ENCODE measurements at regions not wholly inside any gene's neighbourhood (a gene's known extent, or its start where the extent isn't known, plus 50 kb on each side); places are given as distances from the start of the nearest gene placed in this dataset.

GRCh38 chr10:3982746-3983442, 197.9 kb upstream of the KLF6 start:
- H3K4me2 ChIP-seq (ENCODE audit: insufficient read depth, low read length) = no peak overlapping the region

GRCh38 chr10:3981300-3981699, 196.3 kb upstream of the KLF6 start:
- DNase-seq (peak; percentile 63), ATAC-seq (ENCODE audit: insufficient read depth, low read depth) (peak; percentile 66)
- Histone ChIP-seq H3K9me3 (ENCODE audit: insufficient read depth, low read length, severe bottlenecking) (peaks cover 5% of the 10 kb centered on the region), H3K4me2 (ENCODE audit: insufficient read depth, low read length) (peak overlapping the region; percentile 49), H3K36me3 (ENCODE audit: insufficient read depth, low read length) (no peaks in the 10 kb centered on the region), H3K79me2 (ENCODE audit: insufficient read depth, low read length) (no peaks in the 10 kb centered on the region), H3K27ac (ENCODE audit: low read length) (peak overlapping the region; percentile 83), H3K9ac (ENCODE audit: low read depth, low read length) (peak overlapping the region; percentile 42), H3K27me3 (ENCODE audit: insufficient read depth, low read length, poor library complexity) (no peaks in the 10 kb centered on the region), H3K4me1 (ENCODE audit: insufficient read depth, low read length) (peaks cover 57% of the 10 kb centered on the region), H2AFZ (ENCODE audit: low read depth, low read length) (peak overlapping the region; percentile 12; the same call in 1 of the 2 replicates), H4K20me1 (ENCODE audit: insufficient read depth, low read length) (no peaks in the 10 kb centered on the region), H3K4me3 (ENCODE audit: low read depth in 1 of 2, low read length in 2 of 2) (no peak overlapping the region)
- TF ChIP-seq CTCF (IDR thresholded peaks at IDR 0.05; ENCODE audit: borderline replicate concordance, extremely low read depth, low read length, poor library complexity, severe bottlenecking) = no peak
- TF ChIP-seq EZH2 (IDR thresholded peaks at IDR 0.05; ENCODE audit: borderline replicate concordance, low read depth, low read length, severe bottlenecking) = no peak

More at GRCh38 chr10:3982746-3983442, 197.9 kb upstream of the KLF6 start:
- no peak for TF ChIP-seq EZH2 (IDR thresholded peaks at IDR 0.05; ENCODE audit: borderline replicate concordance, low read depth, low read length, severe bottlenecking)
- no peak for TF ChIP-seq CTCF (IDR thresholded peaks at IDR 0.05; ENCODE audit: borderline replicate concordance, extremely low read depth, low read length, poor library complexity, severe bottlenecking)
- no peaks in the 10 kb centered on the region for H4K20me1 ChIP-seq (ENCODE audit: insufficient read depth, low read length)
- H2AFZ ChIP-seq (ENCODE audit: low read depth, low read length) = no peak overlapping the region
- no peak overlapping the region for H3K4me3 ChIP-seq (ENCODE audit: low read depth in 1 of 2, low read length in 2 of 2)
- H3K36me3 ChIP-seq (ENCODE audit: insufficient read depth, low read length) = no peaks in the 10 kb centered on the region
- H3K27ac ChIP-seq (ENCODE audit: low read length) = peak overlapping the region; percentile 62
- H3K79me2 ChIP-seq (ENCODE audit: insufficient read depth, low read length) = no peaks in the 10 kb centered on the region
- no peak for DNase-seq
- ATAC-seq (ENCODE audit: insufficient read depth, low read depth) = 0 out of 3 replicates have a peak, but pooled peaks have one; percentile 28
- no peak overlapping the region for H3K9ac ChIP-seq (ENCODE audit: low read depth, low read length)
- H3K27me3 ChIP-seq (ENCODE audit: insufficient read depth, low read length, poor library complexity) = no peaks in the 10 kb centered on the region
- H3K4me1 ChIP-seq (ENCODE audit: insufficient read depth, low read length) = peaks cover 52% of the 10 kb centered on the region
- H3K9me3 ChIP-seq (ENCODE audit: insufficient read depth, low read length, severe bottlenecking) = peaks cover 5% of the 10 kb centered on the region

GRCh38 chr10:3980660-3981059, 195.7 kb upstream of the KLF6 start:
- TF ChIP-seq EZH2 (IDR thresholded peaks at IDR 0.05; ENCODE audit: borderline replicate concordance, low read depth, low read length, severe bottlenecking) (no peak), CTCF (IDR thresholded peaks at IDR 0.05; ENCODE audit: borderline replicate concordance, extremely low read depth, low read length, poor library complexity, severe bottlenecking) (no peak)
- DNase-seq (no peak), ATAC-seq (ENCODE audit: insufficient read depth, low read depth) (peak; percentile 71)
- Histone ChIP-seq H3K9me3 (ENCODE audit: insufficient read depth, low read length, severe bottlenecking) (peaks cover 5% of the 10 kb centered on the region), H3K4me1 (ENCODE audit: insufficient read depth, low read length) (peaks cover 52% of the 10 kb centered on the region), H3K4me2 (ENCODE audit: insufficient read depth, low read length) (peak overlapping the region; percentile 49), H3K27ac (ENCODE audit: low read length) (peak overlapping the region; percentile 83), H3K27me3 (ENCODE audit: insufficient read depth, low read length, poor library complexity) (no peaks in the 10 kb centered on the region), H3K79me2 (ENCODE audit: insufficient read depth, low read length) (no peaks in the 10 kb centered on the region), H3K36me3 (ENCODE audit: insufficient read depth, low read length) (no peaks in the 10 kb centered on the region), H3K9ac (ENCODE audit: low read depth, low read length) (peak overlapping the region; percentile 42), H3K4me3 (ENCODE audit: low read depth in 1 of 2, low read length in 2 of 2) (no peak overlapping the region), H4K20me1 (ENCODE audit: insufficient read depth, low read length) (no peaks in the 10 kb centered on the region), H2AFZ (ENCODE audit: low read depth, low read length) (no peak overlapping the region)

Data from DND-41 (cell line).